Karpas-422 (cell line): ENCODE measurements at regions not wholly inside any gene's neighbourhood (a gene's known extent, or its start where the extent isn't known, plus 50 kb on each side); places are given as distances from the start of the nearest gene placed in this dataset.
"Not testable (repeated sequence)": the region's sequence is repeated elsewhere in the genome, so short reads cannot be mapped to it uniquely, and the experiment has no call there.

Source experiments
- DNase-seq: peaks from one replicate; pipeline ENCODE4 v3.0.0-alpha.2; 2015
- H2AFZ ChIP-seq: fragments of 200-600 bp; sonication (generic); 2 replicates; pipeline ENCODE4 v1.6.1; 2014; ENCODE audit warnings: antibody characterized with exemption, low read length, mixed read lengths
- H3K27ac ChIP-seq: fragments of 200-600 bp; sonication (generic); 2 replicates; pipeline ENCODE4 v1.5.1; 2014; ENCODE audit warnings: mild to moderate bottlenecking, low read length, moderate library complexity
- H3K27me3 ChIP-seq: fragments of 200-600 bp; sonication (generic); 2 replicates; pipeline ENCODE4 v1.6.1; 2014; ENCODE audit warnings: low read length, mixed read lengths
- H3K36me3 ChIP-seq: fragments of 200-600 bp; sonication (generic); 2 replicates; pipeline ENCODE4 v1.6.1; 2014; ENCODE audit warnings: low read length, mixed read lengths; ENCODE audit not compliant: insufficient read depth
- H3K4me1 ChIP-seq: fragments of 200-600 bp; sonication (generic); 2 replicates; pipeline ENCODE4 v1.6.1; 2014; ENCODE audit warnings: mild to moderate bottlenecking, low read length, mixed read lengths
- H3K4me2 ChIP-seq: fragments of 200-600 bp; sonication (generic); 2 replicates; pipeline ENCODE4 v1.6.1; 2014; ENCODE audit warnings: low read length, low read depth, mild to moderate bottlenecking; ENCODE audit not compliant: poor library complexity, severe bottlenecking
- H3K4me3 ChIP-seq: fragments of 200-600 bp; sonication (generic); 2 replicates; pipeline ENCODE4 v1.5.1; 2014; ENCODE audit warnings: mild to moderate bottlenecking, antibody characterized with exemption, low read length, mixed read lengths
- H3K79me2 ChIP-seq: fragments of 200-600 bp; sonication (generic); 2 replicates; pipeline ENCODE4 v1.6.1; 2014; ENCODE audit warnings: mild to moderate bottlenecking, low read length, mixed read lengths
- H3K9ac ChIP-seq: fragments of 200-600 bp; sonication (generic); 2 replicates; pipeline ENCODE4 v1.6.0; 2014; ENCODE audit warnings: low read length
- H3K9me2 ChIP-seq: fragments of 200-600 bp; sonication (generic), shearing (Covaris generic); replicated peaks from 2 replicates; pipeline ENCODE4 v1.6.0; 2014; ENCODE audit warnings: mild to moderate bottlenecking, low read length, moderate library complexity; ENCODE audit not compliant: insufficient read depth
- H3K9me3 ChIP-seq: fragments of 300-700, 200-600 bp; sonication (generic); 2 replicates; pipeline ENCODE4 v1.6.1; 2014; ENCODE audit warnings: low read length, mixed read lengths
- H4K20me1 ChIP-seq: fragments of 200-600 bp; sonication (generic); 2 replicates; pipeline ENCODE4 v1.6.1; 2014; ENCODE audit warnings: mild to moderate bottlenecking, antibody characterized with exemption, low read length, low read depth; ENCODE audit not compliant: insufficient read depth

DNA sequence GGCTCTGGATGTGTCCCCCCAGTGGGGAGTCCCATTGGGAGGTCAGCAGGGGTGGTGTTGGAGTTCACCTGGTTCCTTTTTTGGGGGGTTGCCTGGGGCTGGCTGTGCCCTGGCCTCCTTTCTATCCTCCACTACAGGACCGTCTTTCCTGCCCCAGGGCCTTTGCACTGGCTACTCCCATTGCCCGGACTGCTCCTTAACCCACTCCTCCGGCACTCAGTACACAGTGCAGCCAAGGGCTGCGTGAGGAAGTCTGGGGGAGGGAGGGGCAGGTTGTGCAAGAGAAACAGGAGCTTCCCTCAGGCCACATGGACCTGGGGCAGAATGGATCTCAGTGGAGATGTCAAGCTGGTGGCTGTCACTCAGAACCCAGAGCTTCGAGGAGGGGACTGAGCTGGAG is 429.3 kb upstream of the SULF2 start:
- H3K4me3 ChIP-seq = no peak overlapping the region
- H3K9ac ChIP-seq = no peak overlapping the region
- no peak overlapping the region for H3K27ac ChIP-seq
- H3K79me2 ChIP-seq = no peaks in the 10 kb centered on the region
- H3K9me2 ChIP-seq = no peaks in the 10 kb centered on the region
- no peak overlapping the region for H3K4me2 ChIP-seq
- no peaks in the 10 kb centered on the region for H3K27me3 ChIP-seq
- H2AFZ ChIP-seq = no peak overlapping the region
- DNase-seq = no peak
- H4K20me1 ChIP-seq = no peaks in the 10 kb centered on the region
- H3K9me3 ChIP-seq = no peaks in the 10 kb centered on the region
- no peaks in the 10 kb centered on the region for H3K4me1 ChIP-seq
- H3K36me3 ChIP-seq = no peaks in the 10 kb centered on the region

GRCh38 chr20:48213635-48214034 is 428.4 kb upstream of the SULF2 start:
- H3K9ac ChIP-seq, H2AFZ ChIP-seq, H3K36me3 ChIP-seq, H3K27me3 ChIP-seq, H4K20me1 ChIP-seq, H3K4me1 ChIP-seq, DNase-seq, H3K4me3 ChIP-seq, H3K4me2 ChIP-seq, H3K9me2 ChIP-seq, H3K27ac ChIP-seq, H3K9me3 ChIP-seq, H3K79me2 ChIP-seq: not testable (repeated sequence)

DNA sequence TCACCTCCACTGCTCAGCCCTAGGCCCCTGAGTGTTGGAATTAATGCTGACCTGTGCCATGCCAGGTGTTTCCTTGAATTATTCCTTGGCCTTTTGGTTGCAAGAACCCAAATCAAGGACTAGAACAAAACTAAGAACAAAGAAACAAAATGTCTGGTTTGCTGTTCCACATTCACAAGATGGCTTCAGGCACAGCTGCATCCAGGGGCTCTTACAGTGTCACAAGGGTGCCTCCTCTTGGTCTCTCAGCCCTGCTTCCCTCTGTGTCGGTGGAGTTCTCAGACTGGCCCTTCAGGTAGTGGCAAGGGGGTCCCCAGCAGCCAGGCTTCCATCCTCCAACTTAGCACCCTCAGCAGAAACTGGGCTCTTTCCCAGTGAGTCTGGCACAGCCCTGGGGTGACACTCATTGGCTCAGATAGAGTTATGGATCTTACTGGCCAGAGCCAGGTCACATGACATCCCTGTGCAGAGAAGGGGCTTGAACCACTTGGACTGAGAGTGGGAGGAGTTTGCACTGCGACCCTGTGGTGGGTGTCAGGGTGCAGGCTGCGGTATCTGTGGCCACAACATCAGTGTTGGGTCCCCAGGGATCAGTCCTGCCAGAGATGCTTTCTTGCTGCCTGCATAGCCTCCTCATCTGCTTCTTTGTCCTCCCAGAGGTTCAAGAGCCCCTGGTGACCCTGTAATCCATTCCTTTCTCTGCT is 427.7 kb upstream of the SULF2 start:
- no peak for DNase-seq
- H3K4me3 ChIP-seq = no peak overlapping the region
- no peak overlapping the region for H3K4me2 ChIP-seq
- H4K20me1 ChIP-seq = no peaks in the 10 kb centered on the region
- no peaks in the 10 kb centered on the region for H3K36me3 ChIP-seq
- H2AFZ ChIP-seq = no peak overlapping the region
- no peaks in the 10 kb centered on the region for H3K27me3 ChIP-seq
- no peak overlapping the region for H3K27ac ChIP-seq
- no peak overlapping the region for H3K9ac ChIP-seq
- no peaks in the 10 kb centered on the region for H3K9me2 ChIP-seq
- no peaks in the 10 kb centered on the region for H3K9me3 ChIP-seq
- no peaks in the 10 kb centered on the region for H3K4me1 ChIP-seq
- no peaks in the 10 kb centered on the region for H3K79me2 ChIP-seq

DNA sequence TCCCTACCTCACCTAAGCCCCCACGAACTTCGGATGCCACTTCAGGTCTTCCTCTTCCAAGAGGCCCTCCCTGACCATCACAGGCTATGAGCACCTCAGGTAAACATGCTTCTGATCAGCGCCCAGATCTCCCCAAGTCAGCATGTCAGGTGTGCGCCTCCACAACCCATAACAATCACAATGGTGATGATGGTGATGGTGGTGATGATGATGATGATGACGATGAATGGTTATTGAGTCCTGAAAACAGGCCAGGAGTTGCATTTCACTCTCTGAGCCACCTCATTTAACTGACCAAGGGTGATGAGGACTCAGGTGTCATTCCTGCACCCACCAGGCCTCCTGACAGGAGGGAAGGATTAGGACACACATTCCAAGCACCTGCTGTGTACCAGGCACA is 426.6 kb upstream of the SULF2 start:
- Histone ChIP-seq H3K27ac (no peak overlapping the region), H3K9me2 (no peaks in the 10 kb centered on the region), H3K79me2 (no peaks in the 10 kb centered on the region), H3K9me3 (no peaks in the 10 kb centered on the region), H3K36me3 (no peaks in the 10 kb centered on the region), H3K4me1 (no peaks in the 10 kb centered on the region), H2AFZ (no peak overlapping the region), H3K4me3 (no peak overlapping the region), H3K4me2 (no peak overlapping the region), H3K27me3 (no peaks in the 10 kb centered on the region), H4K20me1 (no peaks in the 10 kb centered on the region), H3K9ac (no peak overlapping the region)
- no peak for DNase-seq

- Histone ChIP-seq H3K36me3 (no peaks in the 10 kb centered on the region), H4K20me1 (no peaks in the 10 kb centered on the region), H3K9me2 (no peaks in the 10 kb centered on the region), H3K79me2 (no peaks in the 10 kb centered on the region), H3K4me2 (no peak overlapping the region), H2AFZ (no peak overlapping the region), H3K4me1 (no peaks in the 10 kb centered on the region), H3K9me3 (no peaks in the 10 kb centered on the region), H3K4me3 (no peak overlapping the region), H3K27me3 (no peaks in the 10 kb centered on the region), H3K9ac (no peak overlapping the region), H3K27ac (no peak overlapping the region)
- no peak for DNase-seq
These were observed 426.0 kb upstream of the SULF2 start for GRCh38 chr20:48211238-48211637.

- no peaks in the 10 kb centered on the region for H3K4me1 ChIP-seq
- H3K4me2 ChIP-seq = no peak overlapping the region
- no peaks in the 10 kb centered on the region for H3K9me3 ChIP-seq
- no peaks in the 10 kb centered on the region for H4K20me1 ChIP-seq
- H3K9me2 ChIP-seq = no peaks in the 10 kb centered on the region
- H3K4me3 ChIP-seq = no peak overlapping the region
- H3K36me3 ChIP-seq = no peaks in the 10 kb centered on the region
- no peaks in the 10 kb centered on the region for H3K27me3 ChIP-seq
- H3K27ac ChIP-seq = no peak overlapping the region
- no peak overlapping the region for H2AFZ ChIP-seq
- H3K79me2 ChIP-seq = no peaks in the 10 kb centered on the region
- H3K9ac ChIP-seq = no peak overlapping the region
- no peak for DNase-seq
These were observed 425.1 kb upstream of the SULF2 start for GRCh38 chr20:48210111-48211027.

GRCh38 chr20:48209102-48209501 is 423.8 kb upstream of the SULF2 start:
- Histone ChIP-seq H3K36me3 (no peaks in the 10 kb centered on the region), H3K27ac (no peak overlapping the region), H3K4me1 (no peaks in the 10 kb centered on the region), H2AFZ (no peak overlapping the region), H3K4me3 (no peak overlapping the region), H3K9me3 (no peaks in the 10 kb centered on the region), H3K27me3 (no peaks in the 10 kb centered on the region), H4K20me1 (no peaks in the 10 kb centered on the region), H3K4me2 (no peak overlapping the region), H3K9me2 (no peaks in the 10 kb centered on the region), H3K79me2 (no peaks in the 10 kb centered on the region), H3K9ac (no peak overlapping the region)
- DNase-seq = no peak

GRCh38 chr20:48208176-48208575 is 422.9 kb upstream of the SULF2 start:
- H3K9ac ChIP-seq = no peak overlapping the region
- no peaks in the 10 kb centered on the region for H3K9me3 ChIP-seq
- H3K9me2 ChIP-seq = no peaks in the 10 kb centered on the region
- no peak overlapping the region for H3K27ac ChIP-seq
- no peak overlapping the region for H2AFZ ChIP-seq
- DNase-seq = no peak
- no peaks in the 10 kb centered on the region for H3K4me1 ChIP-seq
- H3K36me3 ChIP-seq = no peaks in the 10 kb centered on the region
- no peak overlapping the region for H3K4me3 ChIP-seq
- H3K27me3 ChIP-seq = no peaks in the 10 kb centered on the region
- no peaks in the 10 kb centered on the region for H4K20me1 ChIP-seq
- no peak overlapping the region for H3K4me2 ChIP-seq
- no peaks in the 10 kb centered on the region for H3K79me2 ChIP-seq
